ENCODE measurements at regions not wholly inside any gene's neighbourhood (a gene's known extent, or its start where the extent isn't known, plus 50 kb on each side); places are given as distances from the start of the nearest gene placed in this dataset.

DNA sequence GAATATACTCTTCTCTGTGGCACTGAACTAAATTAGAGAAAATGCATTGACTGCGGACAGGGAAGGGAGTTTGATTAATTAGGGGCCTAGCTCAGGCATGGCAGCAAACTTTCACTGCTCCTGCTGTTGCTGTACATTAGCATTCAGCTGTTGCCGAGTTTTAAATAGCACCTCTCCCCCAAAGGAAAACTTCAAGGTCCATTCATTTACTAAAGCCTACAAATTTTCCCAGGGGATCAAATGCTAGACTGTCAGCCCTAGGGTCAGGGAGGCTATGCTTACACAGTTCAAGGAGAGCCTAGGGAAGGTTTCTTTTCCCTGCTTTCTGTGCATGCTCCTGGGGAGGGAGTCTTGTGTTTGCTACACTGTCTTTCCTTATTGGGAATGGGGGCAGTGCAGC is 60.0 kb upstream of the GZMB start:
- H3K27ac ChIP-seq: no peak overlapping the region
- TF ChIP-seq ZFX (IDR thresholded peaks at IDR 0.05; ENCODE audit: borderline replicate concordance): no peak
- TF ChIP-seq, protein P1, sequence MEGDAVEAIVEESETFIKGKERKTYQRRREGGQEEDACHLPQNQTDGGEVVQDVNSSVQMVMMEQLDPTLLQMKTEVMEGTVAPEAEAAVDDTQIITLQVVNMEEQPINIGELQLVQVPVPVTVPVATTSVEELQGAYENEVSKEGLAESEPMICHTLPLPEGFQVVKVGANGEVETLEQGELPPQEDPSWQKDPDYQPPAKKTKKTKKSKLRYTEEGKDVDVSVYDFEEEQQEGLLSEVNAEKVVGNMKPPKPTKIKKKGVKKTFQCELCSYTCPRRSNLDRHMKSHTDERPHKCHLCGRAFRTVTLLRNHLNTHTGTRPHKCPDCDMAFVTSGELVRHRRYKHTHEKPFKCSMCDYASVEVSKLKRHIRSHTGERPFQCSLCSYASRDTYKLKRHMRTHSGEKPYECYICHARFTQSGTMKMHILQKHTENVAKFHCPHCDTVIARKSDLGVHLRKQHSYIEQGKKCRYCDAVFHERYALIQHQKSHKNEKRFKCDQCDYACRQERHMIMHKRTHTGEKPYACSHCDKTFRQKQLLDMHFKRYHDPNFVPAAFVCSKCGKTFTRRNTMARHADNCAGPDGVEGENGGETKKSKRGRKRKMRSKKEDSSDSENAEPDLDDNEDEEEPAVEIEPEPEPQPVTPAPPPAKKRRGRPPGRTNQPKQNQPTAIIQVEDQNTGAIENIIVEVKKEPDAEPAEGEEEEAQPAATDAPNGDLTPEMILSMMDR (IDR thresholded peaks at IDR 0.05): no peak

DNA sequence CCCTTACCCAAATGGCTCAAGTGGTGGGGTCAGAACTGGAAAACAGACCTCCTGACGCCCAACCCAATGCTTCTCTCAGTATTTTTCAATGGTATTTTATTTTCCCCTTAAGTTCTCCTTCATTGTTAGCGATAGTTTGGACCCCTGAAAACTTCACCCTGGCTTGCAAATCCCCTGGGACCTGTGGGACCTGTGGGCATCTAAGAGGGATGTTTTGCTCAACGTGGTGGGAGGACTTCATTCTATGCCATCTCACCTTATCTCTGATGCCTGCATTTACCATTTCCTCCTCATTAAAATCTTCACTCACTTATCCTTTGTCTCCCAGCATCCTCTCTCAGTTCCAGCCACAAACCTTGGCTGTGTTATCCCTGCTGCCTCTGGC is 59.4 kb upstream of the GZMB start:
- no peak overlapping the region for H3K27ac ChIP-seq
- TF ChIP-seq, protein P1 (IDR thresholded peaks at IDR 0.05): no peak
- TF ChIP-seq ZFX (IDR thresholded peaks at IDR 0.05; ENCODE audit: borderline replicate concordance): no peak

DNA sequence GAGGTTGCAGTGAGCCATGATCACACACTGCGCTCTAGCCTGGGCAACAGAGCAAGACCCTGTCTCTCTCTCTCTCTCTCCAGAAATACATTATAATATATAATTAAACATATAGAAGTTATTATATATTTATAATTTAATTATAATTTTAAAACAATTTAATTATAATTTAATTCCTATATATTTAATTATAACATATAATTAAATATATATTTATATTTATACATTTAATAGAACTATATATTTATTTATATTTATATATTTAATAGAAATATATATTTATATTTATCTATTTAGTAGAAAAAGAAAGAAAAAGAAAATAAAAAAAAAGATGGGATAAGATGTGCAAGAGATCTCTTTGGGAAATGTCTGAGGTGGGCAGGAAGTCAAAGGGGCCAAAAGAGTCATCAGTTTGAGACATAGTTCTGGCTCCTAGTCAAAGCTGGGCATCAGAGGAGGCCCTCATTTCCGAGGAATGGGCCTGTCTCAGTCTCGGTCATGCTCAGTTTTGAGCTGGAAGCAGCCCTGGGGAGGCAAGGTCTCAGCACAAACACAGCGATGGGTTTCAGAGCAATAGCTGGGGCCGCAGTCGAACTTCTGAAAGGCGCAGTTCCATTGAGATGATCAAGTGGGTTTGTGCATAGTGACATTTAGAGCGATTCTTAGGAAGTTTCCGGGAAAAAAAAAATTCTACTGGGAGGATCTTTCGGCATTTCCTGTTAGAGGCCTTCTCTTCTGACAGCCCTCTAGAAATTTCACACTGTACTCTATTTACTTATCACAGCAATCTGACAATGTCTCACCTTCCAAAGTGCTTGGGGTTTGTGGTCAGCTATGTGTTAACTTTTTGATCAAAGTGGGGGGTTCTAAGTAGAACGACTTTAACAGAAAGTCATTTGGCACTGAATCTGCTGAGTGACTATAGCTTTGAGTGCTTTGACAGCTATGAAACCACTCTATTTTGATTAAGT is 58.7 kb upstream of the GZMB start:
- no peak overlapping the region for H3K27ac ChIP-seq
- TF ChIP-seq, protein P1 (IDR thresholded peaks at IDR 0.05): no peak
- TF ChIP-seq ZFX (IDR thresholded peaks at IDR 0.05; ENCODE audit: borderline replicate concordance): no peak

DNA sequence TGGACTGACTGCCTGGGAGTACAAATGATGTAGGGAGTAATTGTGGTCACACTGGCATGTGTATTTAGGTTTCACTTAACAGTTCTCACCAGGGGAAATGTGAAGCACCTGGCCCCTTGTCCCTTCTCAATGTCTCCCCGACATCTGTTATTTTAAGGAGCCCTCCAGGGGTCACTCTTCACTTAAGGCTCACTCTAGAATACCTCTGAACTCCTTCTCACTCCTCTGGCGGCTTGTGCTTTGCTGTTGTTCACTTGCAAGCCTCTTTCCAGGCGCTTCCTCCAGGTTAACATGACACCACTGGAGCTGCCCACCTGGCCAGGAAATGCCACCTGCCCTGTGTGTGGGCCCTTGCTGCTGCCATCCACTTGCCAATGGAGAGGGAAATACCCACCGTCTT is 56.5 kb upstream of the GZMB start:
- no peak overlapping the region for H3K27ac ChIP-seq
- TF ChIP-seq, protein P1 (IDR thresholded peaks at IDR 0.05): no peak
- no peak for TF ChIP-seq ZFX (IDR thresholded peaks at IDR 0.05; ENCODE audit: borderline replicate concordance)

DNA sequence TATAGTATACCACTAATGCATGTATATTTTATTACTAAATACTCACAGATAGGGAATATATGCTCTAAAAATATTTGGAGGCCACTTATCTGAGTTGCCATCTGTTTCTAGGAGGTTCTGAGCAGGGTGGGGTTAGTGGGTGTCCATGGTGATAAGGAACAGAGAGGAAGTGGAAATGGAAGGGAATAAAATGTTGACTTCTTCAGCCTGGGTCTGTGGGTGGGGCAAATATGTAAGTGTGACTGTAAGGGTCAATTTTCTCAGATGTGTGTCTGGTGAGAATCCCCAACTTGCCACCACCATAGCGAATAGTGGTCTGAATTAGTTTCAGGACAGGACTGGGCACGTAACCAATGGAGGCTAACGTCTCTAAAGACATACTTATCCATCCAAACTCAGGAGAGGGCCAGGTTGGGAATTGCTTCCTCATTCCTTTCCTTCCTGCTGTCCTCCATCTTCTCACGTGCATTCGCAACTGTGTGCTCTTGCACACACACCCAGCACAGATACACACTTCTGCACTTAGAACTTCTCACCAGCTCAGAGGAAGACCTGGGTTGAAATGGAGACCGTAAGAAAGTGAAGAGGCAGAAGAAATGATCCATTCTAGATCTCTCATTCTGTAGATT is 54.2 kb upstream of the GZMB start:
- no peak overlapping the region for H3K27ac ChIP-seq

More for the DNA sequence above, 54.2 kb upstream of the GZMB start:
- TF ChIP-seq ZFX (IDR thresholded peaks at IDR 0.05; ENCODE audit: borderline replicate concordance): no peak
- TF ChIP-seq, protein P1 (IDR thresholded peaks at IDR 0.05): no peak

Measured in 22Rv1 (cell line).